ENCODE measurements at regions not wholly inside any gene's neighbourhood (a gene's known extent, or its start where the extent isn't known, plus 50 kb on each side); places are given as distances from the start of the nearest gene placed in this dataset.

DNA sequence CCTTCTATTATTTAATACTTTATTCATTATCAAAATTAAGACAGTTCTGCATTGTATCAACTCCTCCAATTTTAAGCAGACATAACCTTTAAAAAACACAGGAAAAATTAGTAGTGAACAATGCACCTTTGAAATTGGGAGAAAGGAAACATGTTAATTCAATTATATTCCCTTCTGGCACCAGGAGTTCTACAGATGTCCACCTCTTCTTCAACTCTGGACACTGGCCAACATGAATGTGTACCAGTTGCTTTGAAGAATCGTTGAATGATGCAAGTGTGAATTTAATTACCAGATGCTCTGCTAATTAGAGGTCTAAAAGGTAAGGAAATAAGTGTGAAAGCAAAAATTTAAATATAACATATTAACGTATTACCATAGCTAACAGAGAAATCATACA lies 206.7 kb upstream of the IGFBP3 start:
- no peak for TF ChIP-seq Cebpa-rat (IDR thresholded peaks at IDR 0.05)
- H3K9ac ChIP-seq = no peak overlapping the region
- H3K9me3 ChIP-seq = no peaks in the 10 kb centered on the region
- H3K4me2 ChIP-seq = no peak overlapping the region
- no peaks in the 10 kb centered on the region for H3K36me3 ChIP-seq
- no peaks in the 10 kb centered on the region for H3K4me1 ChIP-seq
- no peaks in the 10 kb centered on the region for H4K20me1 ChIP-seq
- no peaks in the 10 kb centered on the region for H3K27me3 ChIP-seq
- no peak overlapping the region for H3K27ac ChIP-seq
- H3K4me3 ChIP-seq = no peak overlapping the region

- H4K20me1 ChIP-seq = no peaks in the 10 kb centered on the region
- H3K9me3 ChIP-seq = no peaks in the 10 kb centered on the region
- H3K4me1 ChIP-seq = no peaks in the 10 kb centered on the region
- no peaks in the 10 kb centered on the region for H3K36me3 ChIP-seq
- H3K4me3 ChIP-seq = no peak overlapping the region
- no peak for TF ChIP-seq Cebpa-rat (IDR thresholded peaks at IDR 0.05)
- H3K27me3 ChIP-seq = no peaks in the 10 kb centered on the region
- H3K9ac ChIP-seq = no peak overlapping the region
- no peak overlapping the region for H3K27ac ChIP-seq
- no peak overlapping the region for H3K4me2 ChIP-seq
Measured at GRCh38 chr7:46126675-46127300, 205.7 kb upstream of the IGFBP3 start.

DNA sequence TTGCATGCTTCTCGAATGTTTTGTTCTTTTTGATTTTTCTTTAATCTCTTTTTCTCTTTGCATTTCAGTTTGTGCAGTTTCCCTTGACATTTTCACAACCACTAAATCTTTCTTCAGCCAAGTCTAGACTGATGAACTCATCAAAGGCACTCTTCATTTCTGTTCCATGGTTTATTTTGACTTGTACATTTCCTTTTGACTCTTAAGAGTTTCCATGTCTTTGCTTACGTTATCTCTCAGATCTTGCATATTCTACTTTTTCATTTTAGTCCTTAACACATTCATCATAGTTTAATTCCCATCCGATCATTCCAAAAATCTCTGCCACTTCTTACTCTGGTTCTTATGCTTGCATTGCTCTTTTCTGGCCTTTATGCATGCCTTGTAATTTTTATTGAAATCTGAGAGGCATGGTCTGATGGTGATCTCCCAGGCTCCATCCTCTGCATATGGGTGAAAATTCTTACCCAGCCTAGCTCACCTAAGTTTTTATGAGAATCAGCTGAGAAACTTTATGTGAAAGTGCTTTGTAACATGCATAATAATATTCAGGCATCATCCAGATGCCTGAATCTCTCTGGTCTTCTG lies 202.8 kb upstream of the IGFBP3 start:
- no peaks in the 10 kb centered on the region for H4K20me1 ChIP-seq
- H3K4me2 ChIP-seq = no peak overlapping the region
- no peak overlapping the region for H3K27ac ChIP-seq
- H3K9ac ChIP-seq = no peak overlapping the region
- H3K27me3 ChIP-seq = no peaks in the 10 kb centered on the region
- no peak overlapping the region for H3K4me3 ChIP-seq
- no peaks in the 10 kb centered on the region for H3K4me1 ChIP-seq
- no peak for TF ChIP-seq Cebpa-rat (IDR thresholded peaks at IDR 0.05)
- H3K9me3 ChIP-seq = no peaks in the 10 kb centered on the region
- no peaks in the 10 kb centered on the region for H3K36me3 ChIP-seq

DNA sequence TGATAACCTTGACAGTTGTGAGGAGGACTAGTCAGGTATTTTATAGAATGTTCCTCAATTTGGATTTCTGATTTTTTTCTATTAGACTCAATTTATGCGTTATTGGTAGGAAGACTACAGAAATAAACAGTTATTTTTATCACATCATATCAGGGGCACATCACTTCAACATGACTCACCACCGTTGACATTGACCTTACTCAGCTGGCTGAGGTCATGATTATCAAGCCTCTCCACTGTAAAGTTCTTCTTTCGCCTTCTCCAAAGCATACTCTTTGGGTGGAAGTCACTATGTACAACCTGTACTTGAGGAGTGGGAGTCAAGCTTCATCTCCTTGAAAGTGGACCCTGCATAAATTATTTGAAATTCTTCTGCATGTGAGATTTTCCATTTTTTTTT lies 194.3 kb upstream of the IGFBP3 start:
- H4K20me1 ChIP-seq = no peaks in the 10 kb centered on the region
- no peaks in the 10 kb centered on the region for H3K27me3 ChIP-seq
- TF ChIP-seq Cebpa-rat (IDR thresholded peaks at IDR 0.05) = no peak
- no peak overlapping the region for H3K4me2 ChIP-seq
- no peaks in the 10 kb centered on the region for H3K36me3 ChIP-seq
- no peak overlapping the region for H3K9ac ChIP-seq
- H3K4me1 ChIP-seq = no peaks in the 10 kb centered on the region
- no peak overlapping the region for H3K4me3 ChIP-seq
- H3K9me3 ChIP-seq = no peaks in the 10 kb centered on the region
- H3K27ac ChIP-seq = no peak overlapping the region

DNA sequence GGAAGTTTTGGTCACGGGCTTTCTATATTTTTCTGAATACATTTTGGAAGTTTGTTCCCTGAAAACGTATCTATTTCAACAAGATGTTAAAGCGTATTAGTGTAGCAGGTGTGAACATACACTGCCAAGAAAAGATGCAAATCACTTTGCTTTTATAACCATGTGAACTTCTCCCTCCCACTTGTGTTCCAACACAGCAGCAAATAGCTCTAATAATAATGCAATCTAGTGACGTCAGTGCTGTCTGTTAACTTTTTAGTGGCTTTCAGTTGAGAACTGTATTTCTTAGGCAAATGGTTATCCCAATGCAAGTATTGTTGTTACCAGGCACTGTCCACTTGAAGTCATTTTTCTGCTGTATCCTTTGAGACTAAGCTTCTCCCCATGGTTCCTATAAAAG lies 188.4 kb upstream of the IGFBP3 start:
- no peak overlapping the region for H3K9ac ChIP-seq
- H3K9me3 ChIP-seq = no peaks in the 10 kb centered on the region
- no peaks in the 10 kb centered on the region for H4K20me1 ChIP-seq
- no peak overlapping the region for H3K4me2 ChIP-seq
- no peak overlapping the region for H3K4me3 ChIP-seq
- H3K36me3 ChIP-seq = no peaks in the 10 kb centered on the region
- no peak overlapping the region for H3K27ac ChIP-seq
- no peak for TF ChIP-seq Cebpa-rat (IDR thresholded peaks at IDR 0.05)
- no peaks in the 10 kb centered on the region for H3K4me1 ChIP-seq
- no peaks in the 10 kb centered on the region for H3K27me3 ChIP-seq

DNA sequence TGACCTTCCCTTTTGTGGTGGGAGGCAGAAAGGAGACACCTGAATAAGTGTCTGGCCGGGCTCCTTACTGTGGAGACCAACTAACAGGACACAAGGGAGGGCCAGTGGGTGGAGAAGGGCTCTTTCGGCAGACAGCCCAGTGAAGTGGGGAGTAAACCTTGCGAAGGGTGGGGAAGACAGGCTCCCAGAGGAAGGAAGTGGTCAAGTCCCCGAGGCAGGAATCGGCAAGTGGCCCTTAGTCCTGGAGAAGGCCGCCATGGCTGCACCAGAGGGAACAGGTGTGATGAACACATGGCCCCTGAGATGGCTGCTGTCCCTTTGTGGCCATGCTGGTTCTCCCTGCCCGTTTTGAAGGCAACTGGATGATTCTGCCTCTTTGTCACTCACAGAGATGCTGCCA lies 187.2 kb upstream of the IGFBP3 start:
- no peak overlapping the region for H3K4me2 ChIP-seq
- H3K36me3 ChIP-seq = no peaks in the 10 kb centered on the region
- no peaks in the 10 kb centered on the region for H3K27me3 ChIP-seq
- no peak overlapping the region for H3K9ac ChIP-seq
- H3K4me3 ChIP-seq = no peak overlapping the region
- no peaks in the 10 kb centered on the region for H4K20me1 ChIP-seq
- H3K9me3 ChIP-seq = no peaks in the 10 kb centered on the region
- H3K27ac ChIP-seq = no peak overlapping the region
- no peaks in the 10 kb centered on the region for H3K4me1 ChIP-seq
- no peak for TF ChIP-seq Cebpa-rat (IDR thresholded peaks at IDR 0.05)

DNA sequence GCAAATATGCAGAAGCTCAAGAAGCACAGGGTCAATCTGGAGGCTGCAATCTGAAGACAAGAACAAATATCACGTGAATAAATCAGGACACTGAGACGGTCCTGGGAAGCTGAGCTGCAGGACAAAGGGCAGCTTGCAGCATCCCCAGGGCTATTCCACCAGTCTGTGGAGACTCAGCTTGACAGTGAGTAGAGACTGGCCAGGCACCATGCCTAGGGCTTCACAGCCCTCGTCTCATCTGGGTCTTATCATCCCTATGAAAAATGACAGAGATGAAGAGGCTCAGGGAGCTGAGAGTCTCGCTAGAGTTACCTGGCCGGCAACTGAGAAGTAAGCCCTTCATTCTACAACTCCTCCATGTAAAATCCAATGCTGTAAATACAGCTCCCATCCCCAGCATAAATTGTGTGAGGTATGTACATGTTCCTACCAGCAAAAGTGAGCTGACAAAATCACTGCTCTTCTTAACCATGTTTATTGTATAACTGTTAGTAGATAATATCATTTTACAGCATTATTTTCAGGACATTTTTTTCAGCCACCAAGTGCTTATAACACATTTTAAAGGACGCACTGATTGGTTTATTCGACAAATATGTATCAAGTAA lies 186.6 kb upstream of the IGFBP3 start:
- no peak overlapping the region for H3K4me3 ChIP-seq
- no peak overlapping the region for H3K27ac ChIP-seq
- H3K9me3 ChIP-seq = no peaks in the 10 kb centered on the region
- H4K20me1 ChIP-seq = no peaks in the 10 kb centered on the region
- no peaks in the 10 kb centered on the region for H3K4me1 ChIP-seq
- H3K36me3 ChIP-seq = no peaks in the 10 kb centered on the region
- H3K27me3 ChIP-seq = no peaks in the 10 kb centered on the region
- TF ChIP-seq Cebpa-rat (IDR thresholded peaks at IDR 0.05) = no peak
- H3K9ac ChIP-seq = no peak overlapping the region
- no peak overlapping the region for H3K4me2 ChIP-seq

DNA sequence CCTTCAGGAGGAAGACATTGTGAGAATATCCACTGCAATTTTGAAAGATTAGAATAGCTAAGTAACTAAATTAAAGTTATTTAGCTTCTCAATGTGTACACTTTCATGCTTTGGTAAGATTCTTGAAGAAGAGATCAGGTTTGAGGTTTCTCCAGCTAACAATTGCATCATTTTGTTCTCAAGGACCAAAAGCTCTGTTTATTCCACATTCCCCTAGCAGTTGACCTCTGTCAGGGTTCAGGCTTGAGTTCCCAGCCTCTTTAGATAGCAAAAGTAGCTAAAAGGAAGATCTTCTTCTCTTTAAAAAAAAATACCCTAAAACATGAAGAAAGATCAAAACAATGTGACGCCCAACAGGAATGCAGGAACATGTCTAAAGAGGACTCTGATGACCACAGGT lies 179.4 kb upstream of the IGFBP3 start:
- H4K20me1 ChIP-seq = no peaks in the 10 kb centered on the region
- no peaks in the 10 kb centered on the region for H3K27me3 ChIP-seq
- no peak overlapping the region for H3K4me3 ChIP-seq
- no peak overlapping the region for H3K27ac ChIP-seq
- no peaks in the 10 kb centered on the region for H3K36me3 ChIP-seq
- no peaks in the 10 kb centered on the region for H3K9me3 ChIP-seq
- H3K9ac ChIP-seq = no peak overlapping the region
- no peaks in the 10 kb centered on the region for H3K4me1 ChIP-seq
- H3K4me2 ChIP-seq = no peak overlapping the region
- TF ChIP-seq Cebpa-rat (IDR thresholded peaks at IDR 0.05) = no peak

DNA sequence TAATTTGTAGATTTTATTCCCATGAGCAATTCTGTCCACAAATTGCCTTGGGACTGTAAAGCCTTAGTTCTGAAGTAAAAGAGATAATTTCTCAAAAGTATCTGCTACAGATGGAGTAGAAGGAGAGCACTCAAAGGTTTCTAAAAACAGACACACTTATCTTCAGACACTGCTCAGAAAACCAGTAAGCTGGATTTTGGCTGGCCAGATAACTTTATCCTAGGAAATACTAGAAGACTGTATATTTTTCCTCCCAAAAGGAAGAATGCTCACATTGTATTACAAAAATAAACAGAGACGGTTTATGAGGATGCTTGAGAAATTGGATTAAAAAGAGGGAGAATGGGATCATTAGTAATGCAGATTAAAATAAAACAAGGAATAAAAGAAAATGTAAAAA lies 178.0 kb upstream of the IGFBP3 start:
- Histone ChIP-seq H3K27ac (no peak overlapping the region), H3K4me2 (no peak overlapping the region), H3K36me3 (no peaks in the 10 kb centered on the region), H3K27me3 (no peaks in the 10 kb centered on the region), H3K4me1 (no peaks in the 10 kb centered on the region), H3K4me3 (no peak overlapping the region), H4K20me1 (no peaks in the 10 kb centered on the region), H3K9ac (no peak overlapping the region), H3K9me3 (no peaks in the 10 kb centered on the region)
- no peak for TF ChIP-seq Cebpa-rat (IDR thresholded peaks at IDR 0.05)

GRCh38 chr7:46091071-46091470 lies 170.0 kb upstream of the IGFBP3 start:
- no peaks in the 10 kb centered on the region for H3K27me3 ChIP-seq
- H4K20me1 ChIP-seq = no peaks in the 10 kb centered on the region
- H3K27ac ChIP-seq = no peak overlapping the region
- no peaks in the 10 kb centered on the region for H3K9me3 ChIP-seq
- H3K36me3 ChIP-seq = no peaks in the 10 kb centered on the region
- no peaks in the 10 kb centered on the region for H3K4me1 ChIP-seq
- TF ChIP-seq Cebpa-rat (IDR thresholded peaks at IDR 0.05) = no peak
- no peak overlapping the region for H3K9ac ChIP-seq
- no peak overlapping the region for H3K4me3 ChIP-seq
- H3K4me2 ChIP-seq = no peak overlapping the region
